Chondrocyte (in vitro differentiated cells): ENCODE measurements at regions not wholly inside any gene's neighbourhood (a gene's known extent, or its start where the extent isn't known, plus 50 kb on each side); places are given as distances from the start of the nearest gene placed in this dataset.
A peak's percentile ranks its signal among the peaks of the same experiment; 100 is the strongest.

ENCODE experiments used
- DNase-seq: peaks from one replicate; pipeline ENCODE4 v3.0.0; 2021; ENCODE audit warnings: mixed read lengths, low spot score
- H3K27ac Mint-ChIP-seq: one replicate; pipeline ENCODE4 v1.8.0; 2021; ENCODE audit warnings: mild to moderate bottlenecking, moderate library complexity, mixed read lengths; ENCODE audit not compliant: unreplicated experiment
- H3K27me3 Mint-ChIP-seq: 2 replicates; pipeline ENCODE4 v1.8.0; 2021; ENCODE audit warnings: low read depth, mixed read lengths
- H3K36me3 Mint-ChIP-seq: 2 replicates; pipeline ENCODE4 v1.8.0; 2021; ENCODE audit warnings: low read depth, mixed read lengths
- H3K4me1 Mint-ChIP-seq: 2 replicates; pipeline ENCODE4 v1.8.0; 2021; ENCODE audit warnings: low read depth, mild to moderate bottlenecking, mixed read lengths
- H3K4me3 Mint-ChIP-seq: one replicate; pipeline ENCODE4 v1.8.0; 2021; ENCODE audit warnings: mild to moderate bottlenecking, moderate library complexity, mixed read lengths; ENCODE audit not compliant: unreplicated experiment
- H3K9me3 Mint-ChIP-seq: 2 replicates; pipeline ENCODE4 v1.8.0; 2021; ENCODE audit warnings: low read depth, mixed read lengths
- CTCF ChIP-seq: fragments of 200-600 bp; sonication (generic); IDR thresholded peaks from 2 replicates; pipeline ENCODE4 v1.5.0; 2021; ENCODE audit warnings: antibody characterized with exemption, mild to moderate bottlenecking, moderate library complexity

- TF ChIP-seq CTCF, result no peak
- H3K9me3 Mint-ChIP-seq, result peaks cover 3% of the 10 kb centered on the region
- DNase-seq, result peak; percentile 80
- no peak overlapping the region for H3K4me3 Mint-ChIP-seq
- H3K27me3 Mint-ChIP-seq, result no peaks in the 10 kb centered on the region
- H3K4me1 Mint-ChIP-seq, result no peaks in the 10 kb centered on the region
- no peak overlapping the region for H3K27ac Mint-ChIP-seq
- no peaks in the 10 kb centered on the region for H3K36me3 Mint-ChIP-seq
Observed at GRCh38 chr10:81472927-81473470, 402.0 kb upstream of the NRG3 start.

GRCh38 chr10:81473755-81474154 lies 401.2 kb upstream of the NRG3 start:
- TF ChIP-seq CTCF, result no peak
- Mint-ChIP-seq H3K4me3 (no peak overlapping the region), H3K4me1 (no peaks in the 10 kb centered on the region), H3K9me3 (no peaks in the 10 kb centered on the region), H3K27me3 (no peaks in the 10 kb centered on the region), H3K27ac (no peak overlapping the region), H3K36me3 (no peaks in the 10 kb centered on the region)
- DNase-seq, result peak; percentile 69

GRCh38 chr10:81479316-81479715 lies 395.7 kb upstream of the NRG3 start:
- H3K27ac Mint-ChIP-seq, result no peak overlapping the region
- no peak for TF ChIP-seq CTCF
- no peaks in the 10 kb centered on the region for H3K4me1 Mint-ChIP-seq
- no peaks in the 10 kb centered on the region for H3K27me3 Mint-ChIP-seq
- no peak for DNase-seq
- no peaks in the 10 kb centered on the region for H3K36me3 Mint-ChIP-seq
- H3K4me3 Mint-ChIP-seq, result no peak overlapping the region
- no peaks in the 10 kb centered on the region for H3K9me3 Mint-ChIP-seq

- Mint-ChIP-seq H3K9me3 (peaks cover 11% of the 10 kb centered on the region), H3K4me1 (no peaks in the 10 kb centered on the region), H3K36me3 (no peaks in the 10 kb centered on the region), H3K27ac (no peak overlapping the region), H3K27me3 (no peaks in the 10 kb centered on the region), H3K4me3 (no peak overlapping the region)
- no peak for TF ChIP-seq CTCF
- DNase-seq, result no peak
Observed at GRCh38 chr10:81496626-81497025, 378.4 kb upstream of the NRG3 start.

GRCh38 chr10:81498011-81498551 lies 376.9 kb upstream of the NRG3 start:
- H3K36me3 Mint-ChIP-seq, result no peaks in the 10 kb centered on the region
- no peak for TF ChIP-seq CTCF
- H3K27ac Mint-ChIP-seq, result no peak overlapping the region
- peaks cover 2% of the 10 kb centered on the region for H3K9me3 Mint-ChIP-seq
- H3K4me3 Mint-ChIP-seq, result no peak overlapping the region
- H3K27me3 Mint-ChIP-seq, result no peaks in the 10 kb centered on the region
- H3K4me1 Mint-ChIP-seq, result no peaks in the 10 kb centered on the region
- no peak for DNase-seq
